ENCODE measurements at regions not wholly inside any gene's neighbourhood (a gene's known extent, or its start where the extent isn't known, plus 50 kb on each side); places are given as distances from the start of the nearest gene placed in this dataset.

GRCh38 chr13:65844266-65844841 lies 1385.8 kb downstream of the PCDH9 start:
- no peak for DNase-seq (ENCODE audit: low read depth, low spot score)
- no peak for FAIRE-seq
- H3K9me3 ChIP-seq (replicated peaks; ENCODE audit: control insufficient read depth, insufficient read depth, low read length): no peaks in the 10 kb centered on the region
- H3K9me1 ChIP-seq (replicated peaks; ENCODE audit: control insufficient read depth, extremely low read depth, insufficient read depth, low read length): no peaks in the 10 kb centered on the region
- H3K4me3 ChIP-seq (replicated peaks in 1 of 3; ENCODE audit: insufficient read depth in 1 of 3, low read depth in 1 of 3, low read length in 3 of 3): no peak overlapping the region
- TF ChIP-seq GATA2 (IDR thresholded peaks at IDR 0.05; ENCODE audit: insufficient read depth, insufficient read length, low read depth, low read length) (no peak), POLR2AphosphoS5 (IDR thresholded peaks at IDR 0.05; ENCODE audit: insufficient read depth, low read depth, low read length) (no peak), POLR2A (IDR thresholded peaks at IDR 0.05; ENCODE audit: low read depth, low read length) (no peak), MYC (IDR thresholded peaks at IDR 0.05; ENCODE audit: low read depth, low read length) (no peak), FOS (IDR thresholded peaks at IDR 0.05; ENCODE audit: borderline replicate concordance, insufficient read depth, low read length) (no peak), EZH2 (IDR thresholded peaks at IDR 0.05; ENCODE audit: borderline replicate concordance, low read depth, low read length, severe bottlenecking) (no peak), JUN (IDR thresholded peaks at IDR 0.05; ENCODE audit: borderline replicate concordance, insufficient read depth, insufficient read length, low read depth) (no peak)
- TF ChIP-seq, protein P1, sequence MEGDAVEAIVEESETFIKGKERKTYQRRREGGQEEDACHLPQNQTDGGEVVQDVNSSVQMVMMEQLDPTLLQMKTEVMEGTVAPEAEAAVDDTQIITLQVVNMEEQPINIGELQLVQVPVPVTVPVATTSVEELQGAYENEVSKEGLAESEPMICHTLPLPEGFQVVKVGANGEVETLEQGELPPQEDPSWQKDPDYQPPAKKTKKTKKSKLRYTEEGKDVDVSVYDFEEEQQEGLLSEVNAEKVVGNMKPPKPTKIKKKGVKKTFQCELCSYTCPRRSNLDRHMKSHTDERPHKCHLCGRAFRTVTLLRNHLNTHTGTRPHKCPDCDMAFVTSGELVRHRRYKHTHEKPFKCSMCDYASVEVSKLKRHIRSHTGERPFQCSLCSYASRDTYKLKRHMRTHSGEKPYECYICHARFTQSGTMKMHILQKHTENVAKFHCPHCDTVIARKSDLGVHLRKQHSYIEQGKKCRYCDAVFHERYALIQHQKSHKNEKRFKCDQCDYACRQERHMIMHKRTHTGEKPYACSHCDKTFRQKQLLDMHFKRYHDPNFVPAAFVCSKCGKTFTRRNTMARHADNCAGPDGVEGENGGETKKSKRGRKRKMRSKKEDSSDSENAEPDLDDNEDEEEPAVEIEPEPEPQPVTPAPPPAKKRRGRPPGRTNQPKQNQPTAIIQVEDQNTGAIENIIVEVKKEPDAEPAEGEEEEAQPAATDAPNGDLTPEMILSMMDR (IDR thresholded peaks at IDR 0.05; ENCODE audit: extremely low read depth in 1 of 2, insufficient read depth in 1 of 2, low read depth in 1 of 2, low read length in 2 of 2): no peak
- TF ChIP-seq, protein P2, sequence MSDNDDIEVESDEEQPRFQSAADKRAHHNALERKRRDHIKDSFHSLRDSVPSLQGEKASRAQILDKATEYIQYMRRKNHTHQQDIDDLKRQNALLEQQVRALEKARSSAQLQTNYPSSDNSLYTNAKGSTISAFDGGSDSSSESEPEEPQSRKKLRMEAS (IDR thresholded peaks at IDR 0.05; ENCODE audit: insufficient read depth, insufficient read length): no peak
- no peaks in the 10 kb centered on the region for H3K4me1 ChIP-seq (ENCODE audit: control insufficient read depth, extremely low read depth, insufficient read depth, low read length)
- H3K36me3 ChIP-seq (ENCODE audit: control insufficient read depth in 2 of 2, extremely low read depth in 1 of 2, insufficient read depth in 2 of 2, low read length in 2 of 2): no peaks in the 10 kb centered on the region
- POLR2A ChIA-PET: no interaction called here
- H3K4me2 ChIP-seq (ENCODE audit: insufficient read depth, low read length): no peak overlapping the region
- H3K27ac ChIP-seq (ENCODE audit: insufficient read depth, low read depth, low read length): no peak overlapping the region
- CTCF ChIA-PET: no interaction called here
- intact Hi-C loops (cut with micrococcal nuclease) (no loop called here), dilution Hi-C loops (cut with MboI; ENCODE audit: extremely low pct_ligation_motif_present, low sequenced_read_pairs) (no loop called here)
- no TSS peak for BruUV-seq (replicated peaks)
- no peaks in the 10 kb centered on the region for H4K20me1 ChIP-seq (replicated peaks; ENCODE audit: control insufficient read depth, extremely low read depth, insufficient read depth, low read length)
- no peaks in the 10 kb centered on the region for H3K27me3 ChIP-seq (ENCODE audit: control insufficient read depth in 2 of 2, insufficient read depth in 2 of 2, low read length in 2 of 2)
- H2AFZ ChIP-seq (ENCODE audit: low read depth, low read length): no peak overlapping the region
- H3K9ac ChIP-seq (replicated peaks; ENCODE audit: extremely low read depth, insufficient read depth, low read length): no peak overlapping the region
- no peaks in the 10 kb centered on the region for H3K79me2 ChIP-seq (ENCODE audit: control insufficient read depth, insufficient read depth, low read length)

All from endothelial cell of umbilical vein (primary cell).